ENCODE measurements at regions not wholly inside any gene's neighbourhood (a gene's known extent, or its start where the extent isn't known, plus 50 kb on each side); places are given as distances from the start of the nearest gene placed in this dataset.
"Not testable (repeated sequence)": the region's sequence is repeated elsewhere in the genome, so short reads cannot be mapped to it uniquely, and the experiment has no call there.

DNA sequence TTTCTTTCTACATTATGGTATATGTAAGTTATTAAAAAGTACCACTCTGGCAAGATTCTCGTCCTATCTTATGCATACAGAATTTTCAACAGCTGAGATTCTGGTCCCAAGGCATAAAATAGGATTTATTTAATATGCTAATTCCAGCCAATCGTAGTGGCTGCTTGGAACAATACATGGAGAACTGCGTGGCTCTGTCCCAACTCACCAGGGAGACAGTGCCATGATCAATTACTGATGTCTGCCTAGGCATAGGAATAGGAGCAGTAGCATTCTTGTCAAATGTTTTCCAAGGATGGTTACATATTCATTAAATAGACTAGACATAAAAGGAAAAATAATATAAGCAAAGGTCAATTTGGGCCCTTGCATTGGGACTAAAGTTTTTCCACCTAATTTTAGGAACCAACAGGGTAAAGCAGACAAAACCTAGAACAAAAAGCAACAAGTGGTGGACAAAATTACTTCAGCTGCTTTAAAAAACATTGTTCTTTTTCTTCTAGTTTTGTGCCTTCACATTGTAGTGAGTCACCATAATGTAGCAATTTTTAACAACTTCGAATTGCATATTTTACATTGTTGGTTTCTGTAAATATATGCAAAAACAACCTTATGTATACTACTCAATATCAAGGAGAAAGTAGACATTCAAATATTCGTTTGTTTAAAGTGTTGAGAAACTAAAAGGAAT is 232.8 kb upstream of the ATP5MC3 start:
- CTCF ChIA-PET, result interaction anchor here (1.0 to 3.5 kb wide), 6 partner anchors 13 to 682 kb away, joined by 3 to 18 read pairs (median 5); no protein-coding TSS in a partner anchor
- no peak for DNase-seq (ENCODE audit: low read depth, low spot score)
- H3K4me3 ChIP-seq (ENCODE audit: low read depth, low read length), result no peak overlapping the region
- POLR2A ChIA-PET, result no interaction called here
- TF ChIP-seq CTCF (IDR thresholded peaks at IDR 0.05; ENCODE audit: insufficient read depth, low read length, missing control alignments), result no peak

DNA sequence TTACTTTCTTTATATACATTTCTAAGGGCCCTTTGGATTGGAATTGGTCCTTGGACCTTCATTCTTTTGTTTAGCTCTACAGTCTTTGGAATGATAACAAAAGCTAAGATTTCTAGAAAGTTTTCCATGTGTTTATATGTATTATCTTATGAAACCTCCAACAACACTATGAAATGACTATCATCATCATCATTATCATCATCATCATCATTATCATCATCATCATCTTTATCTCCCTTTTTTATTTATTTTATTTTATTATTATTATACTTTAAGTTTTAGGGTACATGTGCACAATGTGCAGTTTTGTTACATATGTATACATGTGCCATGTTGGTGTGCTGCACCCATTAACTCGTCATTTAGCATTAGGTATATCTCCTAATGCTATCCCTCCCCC is 229.4 kb upstream of the ATP5MC3 start:
- DNase-seq (ENCODE audit: low read depth, low spot score); POLR2A ChIA-PET; CTCF ChIA-PET; H3K4me3 ChIP-seq (ENCODE audit: low read depth, low read length): not testable (repeated sequence)

GRCh38 chr2:175404839-175405238 is 223.3 kb upstream of the ATP5MC3 start:
- H3K4me3 ChIP-seq (ENCODE audit: low read depth, low read length), result no peak overlapping the region
- DNase-seq (ENCODE audit: low read depth, low spot score), result no peak
- ChIA-PET POLR2A (no interaction called here), CTCF (no interaction called here)
- TF ChIP-seq CTCF (IDR thresholded peaks at IDR 0.05; ENCODE audit: insufficient read depth, low read length, missing control alignments), result no peak

DNA sequence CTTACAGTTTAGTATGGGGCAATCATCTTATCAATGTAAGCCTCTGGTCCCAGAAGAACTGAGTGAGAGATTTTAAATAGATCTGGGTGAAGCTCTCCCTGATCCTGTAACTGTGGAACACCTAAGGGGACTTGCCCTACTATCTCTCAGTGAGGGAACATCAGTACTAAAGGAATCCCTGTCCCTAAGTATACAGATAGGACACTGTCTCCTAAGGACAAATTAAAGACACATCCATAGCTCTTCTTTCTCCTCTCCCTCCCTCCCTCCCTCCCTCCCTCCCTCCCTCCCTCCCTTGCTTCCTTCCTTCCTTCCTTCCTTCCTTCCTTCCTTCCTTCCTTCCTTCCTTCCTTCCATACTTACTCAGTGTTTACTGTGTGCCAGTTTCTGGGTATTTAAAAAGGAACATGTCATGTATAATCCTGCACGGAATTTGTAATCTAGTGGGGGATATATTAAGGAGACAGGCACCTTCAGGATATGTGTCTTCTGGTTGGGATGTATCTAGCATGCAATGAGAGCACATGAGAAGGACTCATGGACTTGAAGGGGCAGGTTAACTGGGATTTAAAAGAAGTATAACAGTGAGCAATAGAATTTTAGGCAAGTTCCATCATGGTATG is 222.2 kb upstream of the ATP5MC3 start:
- CTCF ChIA-PET, result interaction anchor here (0.7 kb wide), 1 partner anchor 12 kb away, joined by 3 read pairs; no protein-coding TSS in a partner anchor
- H3K4me3 ChIP-seq (ENCODE audit: low read depth, low read length), result no peak overlapping the region
- POLR2A ChIA-PET, result no interaction called here
- no peak for DNase-seq (ENCODE audit: low read depth, low spot score)
- TF ChIP-seq CTCF (IDR thresholded peaks at IDR 0.05; ENCODE audit: insufficient read depth, low read length, missing control alignments), result no peak

DNA sequence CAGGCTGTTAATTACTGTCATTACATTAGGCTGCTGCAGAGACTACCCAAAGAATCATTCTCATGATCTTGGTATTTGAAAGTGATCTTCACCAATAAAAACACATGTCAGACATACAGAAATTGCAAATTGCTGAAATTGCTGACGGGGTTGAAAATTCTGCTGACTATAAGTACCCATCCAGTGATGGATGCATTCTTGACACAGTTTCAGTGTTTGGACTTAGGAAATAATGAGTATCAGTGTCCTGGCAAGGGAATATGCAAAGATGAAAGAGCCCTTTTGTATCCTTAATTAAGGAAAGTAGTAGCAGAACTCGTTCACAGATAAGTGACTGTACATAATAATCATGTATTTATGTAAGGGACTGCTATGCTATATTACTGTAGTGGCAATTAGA is 221.1 kb upstream of the ATP5MC3 start:
- CTCF ChIA-PET, result interaction anchor here (0.7 kb wide), 1 partner anchor 13 kb away, joined by 3 read pairs; no protein-coding TSS in a partner anchor

DNA sequence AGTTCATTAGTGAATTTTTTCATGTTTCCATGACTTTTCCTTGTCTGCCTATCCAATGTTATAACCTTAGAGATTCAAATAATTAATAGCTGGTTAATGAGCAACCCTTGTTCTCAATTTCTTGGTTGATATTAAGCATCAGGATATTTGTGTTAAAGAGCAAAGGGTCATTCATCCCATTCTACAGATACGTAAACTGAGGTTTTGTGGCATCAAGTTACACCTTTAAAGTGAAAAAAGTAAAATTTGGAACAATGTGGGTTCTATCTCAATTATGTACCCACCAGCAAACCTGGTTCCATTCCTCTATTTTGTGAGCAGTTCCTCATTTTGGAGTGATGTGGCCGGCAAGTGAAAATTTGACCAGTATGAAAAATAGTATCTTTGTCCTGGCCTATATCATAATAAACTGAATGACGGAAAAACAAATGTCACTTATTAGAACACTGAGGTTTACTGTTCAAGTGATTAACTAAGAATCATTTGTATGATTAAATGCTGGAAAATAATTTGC is 220.5 kb upstream of the ATP5MC3 start:
- CTCF ChIA-PET, result interaction anchor here (1.2 kb wide), 1 partner anchor 13 kb away, joined by 3 read pairs; no protein-coding TSS in a partner anchor
- POLR2A ChIA-PET, result no interaction called here

More for the DNA sequence above, 221.1 kb upstream of the ATP5MC3 start:
- DNase-seq (ENCODE audit: low read depth, low spot score), result no peak
- no peak for TF ChIP-seq CTCF (IDR thresholded peaks at IDR 0.05; ENCODE audit: insufficient read depth, low read length, missing control alignments)
- POLR2A ChIA-PET, result no interaction called here
- no peak overlapping the region for H3K4me3 ChIP-seq (ENCODE audit: low read depth, low read length)

More for the DNA sequence above, 220.5 kb upstream of the ATP5MC3 start:
- no peak overlapping the region for H3K4me3 ChIP-seq (ENCODE audit: low read depth, low read length)
- no peak for TF ChIP-seq CTCF (IDR thresholded peaks at IDR 0.05; ENCODE audit: insufficient read depth, low read length, missing control alignments)
- DNase-seq (ENCODE audit: low read depth, low spot score), result no peak

Data from AG04449 (cell line).